Stimulated activated CD4-positive, alpha-beta T cell treated with anti-CD3 and anti-CD28 coated beads, Interleukin-12 subunit alpha, Interleukin-12 subunit beta, amount 100 ng/mL, for 24 hours (primary cell): ENCODE measurements at regions not wholly inside any gene's neighbourhood (a gene's known extent, or its start where the extent isn't known, plus 50 kb on each side); places are given as distances from the start of the nearest gene placed in this dataset.
"Not testable (repeated sequence)": the region's sequence is repeated elsewhere in the genome, so short reads cannot be mapped to it uniquely, and the experiment has no call there.

ENCODE experiments used
- DNase-seq, 2 experiments: peaks; one replicate each; pipeline ENCODE4 v3.0.0-alpha.2; 2020; ENCODE audit warnings: low read depth in 2 of 2

GRCh38 chr13:109702030-109702597 lies 84.3 kb downstream of the IRS2 start:
- DNase-seq, result not testable (repeated sequence)

- DNase-seq, result no peak
These were observed 86.2 kb downstream of the IRS2 start for GRCh38 chr13:109700176-109700575.

- no peak for DNase-seq
These were observed 86.7 kb downstream of the IRS2 start for GRCh38 chr13:109699628-109700071.

GRCh38 chr13:109698779-109699178 lies 87.6 kb downstream of the IRS2 start:
- no peak for DNase-seq

GRCh38 chr13:109697936-109698335 lies 88.4 kb downstream of the IRS2 start:
- no peak for DNase-seq

- DNase-seq, result no peak
These were observed 90.8 kb downstream of the IRS2 start for GRCh38 chr13:109695402-109696190.

GRCh38 chr13:109694972-109695371 lies 91.4 kb downstream of the IRS2 start:
- no peak for DNase-seq

GRCh38 chr13:109693213-109693612 lies 93.2 kb downstream of the IRS2 start:
- DNase-seq, result no peak

- no peak for DNase-seq
These were observed 94.7 kb downstream of the IRS2 start for GRCh38 chr13:109691689-109692088.

GRCh38 chr13:109687559-109688448 lies 98.6 kb downstream of the IRS2 start:
- DNase-seq, result no peak

- DNase-seq, result no peak
These were observed 101.2 kb downstream of the IRS2 start for GRCh38 chr13:109685203-109685602.

GRCh38 chr13:109684824-109685202 lies 101.6 kb downstream of the IRS2 start:
- DNase-seq, result no peak

GRCh38 chr13:109684084-109684823 lies 102.1 kb downstream of the IRS2 start:
- no peak for DNase-seq

- no peak for DNase-seq
These were observed 103.7 kb downstream of the IRS2 start for GRCh38 chr13:109682534-109683244.

GRCh38 chr13:109680930-109681329 lies 105.5 kb downstream of the IRS2 start:
- DNase-seq, result no peak

GRCh38 chr13:109680288-109680687 lies 106.1 kb downstream of the IRS2 start:
- no peak for DNase-seq

GRCh38 chr13:109678459-109678858 lies 107.9 kb downstream of the IRS2 start:
- DNase-seq, result no peak

GRCh38 chr13:109677206-109677605 lies 109.2 kb downstream of the IRS2 start:
- no peak for DNase-seq

GRCh38 chr13:109673477-109673876 lies 112.9 kb downstream of the IRS2 start:
- no peak for DNase-seq

- no peak for DNase-seq
These were observed 113.8 kb downstream of the IRS2 start for GRCh38 chr13:109672545-109672944.

GRCh38 chr13:109671919-109672318 lies 114.5 kb downstream of the IRS2 start:
- no peak for DNase-seq
